Lower leg skin (tissue), 4 donors: ENCODE measurements at regions not wholly inside any gene's neighbourhood (a gene's known extent, or its start where the extent isn't known, plus 50 kb on each side); places are given as distances from the start of the nearest gene placed in this dataset.

Experiments used
- DNase-seq, 2 donors: peaks; one replicate each; pipeline ENCODE4 v3.0.0-alpha.2; 2019; ENCODE audit warnings: low spot score in 2 of 2
- H3K4me3 ChIP-seq: fragments of 200-600 bp; sonication (generic); 2 replicates; pipeline ENCODE4 v1.5.1; 2017; ENCODE audit warnings: mild to moderate bottlenecking, low read depth; ENCODE audit not compliant: poor library complexity, severe bottlenecking
- CTCF ChIP-seq, 3 donors: fragments of 450-650 bp; IDR thresholded peaks; one replicate each; pipeline ENCODE4 v1.5.1; 2016; ENCODE audit warnings: antibody characterized with exemption in 3 of 3, mild to moderate bottlenecking in 3 of 3, moderate library complexity in 2 of 3
- POLR2A ChIP-seq, 2 donors: fragments of 450-650 bp; IDR thresholded peaks; one replicate each; pipeline ENCODE4 v1.6.1; 2016 to 2017; ENCODE audit warnings: antibody characterized with exemption in 2 of 2, mild to moderate bottlenecking in 1 of 2, moderate library complexity in 1 of 2
- WGBS, 2 donors: methylation state at CpG; one replicate each; pipeline ENCODE4 v1.1.5; 2018; 5-methylcytosine and 5-hydroxymethylcytosine counted together
- intact Hi-C: fragments of 100-400 bp; cut with DNase I; formaldehyde crosslinking; loops from one replicate; pipeline ENCODE4 v1.15.0; 2023; ENCODE audit warnings: low total_unique reads

- intact Hi-C loops = no loop called here
- TF ChIP-seq POLR2A (IDR thresholded peaks at IDR 0.05) (no peak), CTCF (IDR thresholded peaks at IDR 0.05) (no peak)
- DNase-seq = no peak
- H3K4me3 ChIP-seq = no peak overlapping the region
Observed at GRCh38 chr1:79090985-79091384, 84.5 kb upstream of the ADGRL4 start.

- no peak for DNase-seq
- no peak for TF ChIP-seq POLR2A (IDR thresholded peaks at IDR 0.05)
- TF ChIP-seq CTCF (IDR thresholded peaks at IDR 0.05) = no peak
- no peak overlapping the region for H3K4me3 ChIP-seq
- intact Hi-C loops = no loop called here
- 57 to 62% methylated on average over 2 of the region's 2 CpGs for WGBS, 2 donors
Observed at GRCh38 chr1:79089946-79090345, 83.4 kb upstream of the ADGRL4 start.

GRCh38 chr1:79082233-79082632 is 75.7 kb upstream of the ADGRL4 start:
- H3K4me3 ChIP-seq = no peak overlapping the region
- TF ChIP-seq POLR2A (IDR thresholded peaks at IDR 0.05) = no peak
- TF ChIP-seq CTCF (IDR thresholded peaks at IDR 0.05) = no peak
- no peak for DNase-seq
- 63 to 66% methylated on average over 2 of the region's 2 CpGs for WGBS, 2 donors
- intact Hi-C loops = no loop called here

GRCh38 chr1:79079770-79080169 is 73.2 kb upstream of the ADGRL4 start:
- intact Hi-C loops = no loop called here
- no peak overlapping the region for H3K4me3 ChIP-seq
- peak in 1 of 2 donors; percentile 14 for DNase-seq
- TF ChIP-seq CTCF (IDR thresholded peaks at IDR 0.05) = no peak
- TF ChIP-seq POLR2A (IDR thresholded peaks at IDR 0.05) = no peak

GRCh38 chr1:79074975-79075374 is 68.4 kb upstream of the ADGRL4 start:
- 80 to 85% methylated on average over 2 of the region's 2 CpGs for WGBS, 2 donors
- H3K4me3 ChIP-seq = no peak overlapping the region
- intact Hi-C loops = no loop called here
- no peak for TF ChIP-seq POLR2A (IDR thresholded peaks at IDR 0.05)
- no peak for TF ChIP-seq CTCF (IDR thresholded peaks at IDR 0.05)
- DNase-seq = no peak

GRCh38 chr1:79069828-79070227 is 63.3 kb upstream of the ADGRL4 start:
- 84 to 89% methylated on average over 3 of the region's 3 CpGs for WGBS, 2 donors
- intact Hi-C loops = no loop called here
- H3K4me3 ChIP-seq = no peak overlapping the region
- TF ChIP-seq CTCF (IDR thresholded peaks at IDR 0.05) (no peak), POLR2A (IDR thresholded peaks at IDR 0.05) (no peak)
- DNase-seq = no peak
